HCT116 (cell line): ENCODE measurements at regions not wholly inside any gene's neighbourhood (a gene's known extent, or its start where the extent isn't known, plus 50 kb on each side); places are given as distances from the start of the nearest gene placed in this dataset.

Source experiments
- ATAC-seq: fragments of 200-7000 bp; cut with Tn5 transposase; 2 replicates; pipeline ENCODE4 v1.9.1; 2020; ENCODE audit warnings: mild to moderate bottlenecking, moderate library complexity
- BruUV-seq: library from RNA; stranded (reverse); fragments of 400-500 nt; replicated peaks from 2 replicates; lab custom pipeline; 2021; lab: Mats Ljungman, UMichigan
- CTCF ChIA-PET: fragments of 300-600 bp; sonication (Branson Sonifier 250); formaldehyde crosslinking; loops from one replicate; lab custom pipeline; 2021; ENCODE audit warnings: antibody characterized with exemption; lab: Charles Lee
- POLR2A ChIA-PET: fragments of 300-600, 350-600 bp; sonication (Branson Sonifier 250); formaldehyde crosslinking; loops from one replicate; lab custom pipeline; 2021; ENCODE audit warnings: antibody characterized with exemption; lab: Charles Lee
- RAD21 ChIA-PET, 2 experiments: fragments of 300-600 bp; sonication (Branson Sonifier 250); formaldehyde crosslinking; loops; one replicate each; lab custom pipeline; 2023; ENCODE audit warnings: low total read pairs in 2 of 2; ENCODE audit not compliant: uncharacterized antibody in 2 of 2, unreplicated experiment in 2 of 2, low non-redundant PET in 1 of 2; lab: Charles Lee
- DNase-seq: peaks from one replicate; pipeline ENCODE4 v3.0.0-alpha.2; 2010; ENCODE audit warnings: low read depth, low spot score
- H2AFZ ChIP-seq: fragments of 200-600 bp; shearing (Covaris generic), sonication (generic); 2 replicates; pipeline ENCODE4 v1.6.1; 2017; ENCODE audit warnings: low read depth, mixed run types, mixed read lengths, antibody characterized with exemption, low read length; ENCODE audit not compliant: poor library complexity, severe bottlenecking
- H3K27ac ChIP-seq: 2 replicates; pipeline ENCODE4 v1.5.1; 2012; ENCODE audit warnings: low read depth, low read length
- H3K27me3 ChIP-seq: fragments of 200-600 bp; sonication (generic); 2 replicates; pipeline ENCODE4 v1.6.1; 2016; ENCODE audit warnings: mixed run types, low read length, mixed read lengths; ENCODE audit not compliant: insufficient read depth
- H3K36me3 ChIP-seq, 2 experiments: fragments of 200-500 bp in 1 of 2; fragments of 200-600 bp in 1 of 2; sonication (Bioruptor generic) in 1 of 2; sonication (generic) in 1 of 2; 2 replicates each; pipeline versions ENCODE4 v1.5.1 to v1.6.1; 2014 to 2016; ENCODE audit warnings: low read length in 2 of 2, inconsistent platforms in 1 of 2, mixed read lengths in 1 of 2, mixed run types in 1 of 2; ENCODE audit not compliant: insufficient read depth in 2 of 2, control insufficient read depth in 1 of 2
- H3K4me1 ChIP-seq, 2 experiments: fragments of 200-600 bp in 1 of 2; sonication (generic) in 1 of 2; 2 replicates each; pipeline versions ENCODE4 v1.5.1 to v1.6.1; 2012 to 2017; ENCODE audit warnings: low read length in 2 of 2, inconsistent platforms in 1 of 2, mild to moderate bottlenecking in 1 of 2, mixed read lengths in 1 of 2, mixed run types in 1 of 2, moderate library complexity in 1 of 2; ENCODE audit not compliant: insufficient read depth in 2 of 2, control insufficient read depth in 1 of 2
- H3K4me2 ChIP-seq: fragments of 200-600 bp; sonication (generic); 2 replicates; pipeline ENCODE4 v1.6.1; 2017; ENCODE audit warnings: mixed run types, low read length, mixed read lengths
- H3K4me3 ChIP-seq, 2 experiments: fragments of 200-600 bp in 1 of 2; sonication (generic) in 1 of 2; replicated peaks in 1 of 2; 2 replicates each; pipeline ENCODE4 v1.5.1; 2011 to 2016; ENCODE audit warnings: low read length in 2 of 2, control low read depth in 1 of 2, low read depth in 1 of 2, mild to moderate bottlenecking in 1 of 2, mixed read lengths in 1 of 2, mixed run types in 1 of 2
- H3K79me2 ChIP-seq: fragments of 200-600 bp; sonication (generic); 2 replicates; pipeline ENCODE4 v1.6.1; 2017; ENCODE audit warnings: mild to moderate bottlenecking, mixed run types, low read length, moderate library complexity, mixed read lengths; ENCODE audit not compliant: insufficient read depth
- H3K9ac ChIP-seq: fragments of 200-600 bp; sonication (generic); 2 replicates; pipeline ENCODE4 v1.6.1; 2016; ENCODE audit warnings: low read length, mixed read lengths
- H3K9me2 ChIP-seq: fragments of 200-600 bp; sonication (generic), shearing (Covaris generic); 2 replicates; pipeline ENCODE4 v1.6.1; 2017; ENCODE audit warnings: mixed run types, mild to moderate bottlenecking, moderate library complexity; ENCODE audit not compliant: insufficient read depth
- H3K9me3 ChIP-seq, 2 experiments: fragments of 200-500 bp in 1 of 2; fragments of 200-600 bp in 1 of 2; sonication (Bioruptor generic) in 1 of 2; sonication (generic) in 1 of 2; 2 replicates each; pipeline ENCODE4 v1.6.1; 2014 to 2017; ENCODE audit warnings: low read length in 2 of 2, mixed read lengths in 2 of 2, inconsistent platforms in 1 of 2, low read depth in 1 of 2, mild to moderate bottlenecking in 1 of 2, mixed run types in 1 of 2, moderate library complexity in 1 of 2; ENCODE audit not compliant: control insufficient read depth in 1 of 2, insufficient read depth in 1 of 2
- H4K20me1 ChIP-seq: fragments of 200-600 bp; sonication (generic), shearing (Covaris generic); 2 replicates; pipeline ENCODE4 v1.6.1; 2017; ENCODE audit warnings: mixed run types, mild to moderate bottlenecking, moderate library complexity; ENCODE audit not compliant: insufficient read depth
- CBX3 ChIP-seq: IDR thresholded peaks from 2 replicates; pipeline ENCODE4 v1.6.1; 2012; ENCODE audit warnings: low read depth
- CEBPB ChIP-seq: IDR thresholded peaks from 2 replicates; pipeline ENCODE4 v1.6.1; 2012; ENCODE audit warnings: low read depth
- EGR1 ChIP-seq: IDR thresholded peaks from 2 replicates; pipeline ENCODE4 v1.6.1; 2012; ENCODE audit warnings: low read depth
- ELF1 ChIP-seq: IDR thresholded peaks from 2 replicates; pipeline ENCODE4 v1.6.1; 2012; ENCODE audit warnings: low read depth, borderline replicate concordance
- EZH2 ChIP-seq: fragments of 200-600 bp; sonication (generic); IDR thresholded peaks from 2 replicates; pipeline ENCODE4 v1.6.1; 2017; ENCODE audit warnings: antibody characterized with exemption, mixed run types
- EZH2phosphoT487 ChIP-seq: fragments of 200-600 bp; IDR thresholded peaks from 2 replicates; pipeline ENCODE4 v1.6.1; 2018; ENCODE audit warnings: antibody characterized with exemption, borderline replicate concordance
- FOSL1 ChIP-seq: IDR thresholded peaks from 2 replicates; pipeline ENCODE4 v1.6.1; 2012; ENCODE audit warnings: low read depth
- JUND ChIP-seq: IDR thresholded peaks from 2 replicates; pipeline ENCODE4 v1.6.1; 2012
- MAX ChIP-seq: IDR thresholded peaks from 2 replicates; pipeline ENCODE4 v1.6.1; 2012
- POLR2AphosphoS5 ChIP-seq: IDR thresholded peaks from 2 replicates; pipeline ENCODE4 v1.6.1; 2011; ENCODE audit warnings: mild to moderate bottlenecking, low read depth, low read length, moderate library complexity
- RAD21 ChIP-seq: IDR thresholded peaks from 2 replicates; pipeline ENCODE4 v1.6.1; 2012; ENCODE audit warnings: low read depth, mild to moderate bottlenecking
- REST ChIP-seq: IDR thresholded peaks from 2 replicates; pipeline ENCODE4 v1.6.1; 2012; ENCODE audit warnings: low read depth
- SP1 ChIP-seq: IDR thresholded peaks from 2 replicates; pipeline ENCODE4 v1.6.1; 2012; ENCODE audit warnings: low read depth
- SRF ChIP-seq: IDR thresholded peaks from 2 replicates; pipeline ENCODE4 v1.6.1; 2012; ENCODE audit warnings: low read depth
- TCF7L2 ChIP-seq: IDR thresholded peaks from 2 replicates; pipeline ENCODE4 v1.7.0; 2011; ENCODE audit warnings: borderline replicate concordance, inconsistent platforms; ENCODE audit not compliant: insufficient read depth, insufficient read length; ENCODE audit errors: extremely low read depth
- ZBTB33 ChIP-seq: IDR thresholded peaks from 2 replicates; pipeline ENCODE4 v1.6.1; 2011; ENCODE audit warnings: mild to moderate bottlenecking, low read length, moderate library complexity; ENCODE audit not compliant: insufficient replicate concordance; ENCODE audit errors: extremely low read depth
- ZFX ChIP-seq: fragments of 450-650 bp; IDR thresholded peaks from 2 replicates; pipeline ENCODE4 v1.6.1; 2017
- intact Hi-C: fragments of 100-400 bp; cut with micrococcal nuclease; formaldehyde crosslinking; loops from 2 replicates; pipeline ENCODE4 v1.10.0; 2022
- TF ChIP-seq, protein P1 (sequence below), 3 experiments: fragments of 200-600 bp in 1 of 3; sonication (generic) in 1 of 3; IDR thresholded peaks in 2 of 3; conservative IDR thresholded peaks in 1 of 3; 2 replicates each; pipeline ENCODE4 v1.5.1; 2012 to 2017; ENCODE audit warnings: low read depth in 2 of 3, low read length in 2 of 3, antibody characterized with exemption in 1 of 3, borderline replicate concordance in 1 of 3, control low read depth in 1 of 3, mild to moderate bottlenecking in 1 of 3, mixed read lengths in 1 of 3, mixed run types in 1 of 3, moderate library complexity in 1 of 3; ENCODE audit not compliant: insufficient read depth in 1 of 3
- TF ChIP-seq, protein P2 (sequence below): IDR thresholded peaks from 2 replicates; pipeline ENCODE4 v1.6.1; 2012

DNA sequence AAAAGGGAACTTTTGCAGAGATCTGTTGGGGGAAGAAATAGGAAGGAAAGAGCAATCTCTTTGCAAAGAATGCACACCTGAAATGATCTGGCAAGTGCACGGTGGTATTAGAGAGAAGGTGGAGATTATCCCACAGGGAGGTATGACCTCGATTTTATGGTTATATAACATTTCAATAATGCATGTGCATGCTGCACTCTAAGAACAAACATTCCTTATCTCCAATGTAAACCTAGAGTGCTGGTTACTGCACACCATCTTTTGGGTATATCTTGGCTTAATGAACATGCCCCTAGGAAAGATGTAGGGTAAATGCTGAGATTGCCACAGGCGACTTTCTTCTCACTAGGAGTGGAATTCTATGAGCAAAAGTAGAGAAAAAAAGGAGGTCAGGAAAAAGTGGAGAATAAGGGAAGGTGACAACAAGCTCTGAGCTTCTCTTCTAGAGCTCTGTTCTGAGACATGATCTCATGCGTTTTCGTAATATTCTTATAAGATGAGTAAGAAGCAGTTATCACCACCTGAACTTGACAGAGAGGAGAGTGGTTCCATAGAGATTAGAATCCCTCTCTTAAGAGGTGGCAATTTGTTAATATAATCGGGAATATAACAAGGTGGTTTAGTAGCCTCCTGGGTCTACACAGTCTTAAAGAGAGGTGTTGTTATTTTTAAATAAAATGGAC is 117.5 kb upstream of the TMC3 start:
- H3K27ac ChIP-seq: no peak overlapping the region
- ChIA-PET POLR2A (no interaction called here), RAD21 (no interaction called here)
- no TSS peak for BruUV-seq
- H3K36me3 ChIP-seq: no peaks in the 10 kb centered on the region
- no peaks in the 10 kb centered on the region for H3K9me2 ChIP-seq
- H3K4me2 ChIP-seq: no peak overlapping the region
- H3K27me3 ChIP-seq: peaks cover 62% of the 10 kb centered on the region
- H4K20me1 ChIP-seq: no peaks in the 10 kb centered on the region
- intact Hi-C loops: no loop called here
- DNase-seq: no peak
- TF ChIP-seq CEBPB: no peak
- no peak for TF ChIP-seq TCF7L2
- TF ChIP-seq FOSL1: no peak
- no peak for TF ChIP-seq EZH2phosphoT487
- TF ChIP-seq, protein P1, sequence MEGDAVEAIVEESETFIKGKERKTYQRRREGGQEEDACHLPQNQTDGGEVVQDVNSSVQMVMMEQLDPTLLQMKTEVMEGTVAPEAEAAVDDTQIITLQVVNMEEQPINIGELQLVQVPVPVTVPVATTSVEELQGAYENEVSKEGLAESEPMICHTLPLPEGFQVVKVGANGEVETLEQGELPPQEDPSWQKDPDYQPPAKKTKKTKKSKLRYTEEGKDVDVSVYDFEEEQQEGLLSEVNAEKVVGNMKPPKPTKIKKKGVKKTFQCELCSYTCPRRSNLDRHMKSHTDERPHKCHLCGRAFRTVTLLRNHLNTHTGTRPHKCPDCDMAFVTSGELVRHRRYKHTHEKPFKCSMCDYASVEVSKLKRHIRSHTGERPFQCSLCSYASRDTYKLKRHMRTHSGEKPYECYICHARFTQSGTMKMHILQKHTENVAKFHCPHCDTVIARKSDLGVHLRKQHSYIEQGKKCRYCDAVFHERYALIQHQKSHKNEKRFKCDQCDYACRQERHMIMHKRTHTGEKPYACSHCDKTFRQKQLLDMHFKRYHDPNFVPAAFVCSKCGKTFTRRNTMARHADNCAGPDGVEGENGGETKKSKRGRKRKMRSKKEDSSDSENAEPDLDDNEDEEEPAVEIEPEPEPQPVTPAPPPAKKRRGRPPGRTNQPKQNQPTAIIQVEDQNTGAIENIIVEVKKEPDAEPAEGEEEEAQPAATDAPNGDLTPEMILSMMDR (IDR thresholded peaks at IDR 0.05 in 2 of 3, conservative IDR thresholded peaks at IDR 0.05 in 1 of 3; ENCODE audit: borderline replicate concordance in 1 of 3, insufficient read depth in 1 of 3, low read depth in 2 of 3, low read length in 2 of 3): no peak
- TF ChIP-seq RAD21: no peak
- no peak for TF ChIP-seq JUND
- no peak for TF ChIP-seq EGR1
- no peak for TF ChIP-seq EZH2
- no peak for TF ChIP-seq SRF
- TF ChIP-seq REST: no peak
- TF ChIP-seq, protein P2, sequence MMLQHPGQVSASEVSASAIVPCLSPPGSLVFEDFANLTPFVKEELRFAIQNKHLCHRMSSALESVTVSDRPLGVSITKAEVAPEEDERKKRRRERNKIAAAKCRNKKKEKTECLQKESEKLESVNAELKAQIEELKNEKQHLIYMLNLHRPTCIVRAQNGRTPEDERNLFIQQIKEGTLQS: no peak
- TF ChIP-seq CBX3: no peak
- no peak for TF ChIP-seq ZFX
- TF ChIP-seq ELF1: no peak
- TF ChIP-seq POLR2AphosphoS5: no peak
- TF ChIP-seq SP1: no peak
- TF ChIP-seq ZBTB33: no peak
- no peak for TF ChIP-seq MAX
- TF ChIP-seq, all 23 proteins: peak for 0
- H3K9me3 ChIP-seq: no peaks in the 10 kb centered on the region
- no peak overlapping the region for H2AFZ ChIP-seq
- no peak overlapping the region for H3K9ac ChIP-seq
- CTCF ChIA-PET: no interaction called here
- no peaks in the 10 kb centered on the region for H3K79me2 ChIP-seq
- no peak for ATAC-seq
- H3K4me3 ChIP-seq: no peak overlapping the region
- no peaks in the 10 kb centered on the region for H3K4me1 ChIP-seq
